ENCODE measurements at regions not wholly inside any gene's neighbourhood (a gene's known extent, or its start where the extent isn't known, plus 50 kb on each side); places are given as distances from the start of the nearest gene placed in this dataset.
A peak's percentile ranks its signal among the peaks of the same experiment; 100 is the strongest.
"Not testable (repeated sequence)": the region's sequence is repeated elsewhere in the genome, so short reads cannot be mapped to it uniquely, and the experiment has no call there.

GRCh38 chr17:77615703-77616253 lies 342.7 kb upstream of the TNRC6C start:
- H3K27me3 ChIP-seq (replicated peaks; ENCODE audit: control insufficient read depth, insufficient read depth, low read length), result peaks cover 3% of the 10 kb centered on the region

GRCh38 chr17:77616254-77616731 lies 342.2 kb upstream of the TNRC6C start:
- peaks cover 3% of the 10 kb centered on the region for H3K9me3 ChIP-seq (ENCODE audit: control insufficient read depth, low read length)
- no peaks in the 10 kb centered on the region for H3K36me3 ChIP-seq (ENCODE audit: control insufficient read depth, insufficient read depth, low read length, severe bottlenecking)
- no peak for DNase-seq (ENCODE audit: low read depth)
- H3K4me1 ChIP-seq (ENCODE audit: control insufficient read depth, insufficient read depth, low read length), result peaks cover 30% of the 10 kb centered on the region
- peaks cover 3% of the 10 kb centered on the region for H3K27me3 ChIP-seq (replicated peaks; ENCODE audit: control insufficient read depth, insufficient read depth, low read length)
- no peak overlapping the region for H3K9ac ChIP-seq (ENCODE audit: low read length)
- H3K4me3 ChIP-seq (ENCODE audit: low read length), result no peak overlapping the region

More at GRCh38 chr17:77615703-77616253, 342.7 kb upstream of the TNRC6C start:
- peak; percentile 15 for DNase-seq (ENCODE audit: low read depth)
- Histone ChIP-seq H3K4me1 (ENCODE audit: control insufficient read depth, insufficient read depth, low read length) (peaks cover 35% of the 10 kb centered on the region), H3K4me3 (ENCODE audit: low read length) (no peak overlapping the region), H3K9ac (ENCODE audit: low read length) (peak overlapping the region; percentile 41), H3K9me3 (ENCODE audit: control insufficient read depth, low read length) (peaks cover 3% of the 10 kb centered on the region), H3K36me3 (ENCODE audit: control insufficient read depth, insufficient read depth, low read length, severe bottlenecking) (no peaks in the 10 kb centered on the region)

DNA sequence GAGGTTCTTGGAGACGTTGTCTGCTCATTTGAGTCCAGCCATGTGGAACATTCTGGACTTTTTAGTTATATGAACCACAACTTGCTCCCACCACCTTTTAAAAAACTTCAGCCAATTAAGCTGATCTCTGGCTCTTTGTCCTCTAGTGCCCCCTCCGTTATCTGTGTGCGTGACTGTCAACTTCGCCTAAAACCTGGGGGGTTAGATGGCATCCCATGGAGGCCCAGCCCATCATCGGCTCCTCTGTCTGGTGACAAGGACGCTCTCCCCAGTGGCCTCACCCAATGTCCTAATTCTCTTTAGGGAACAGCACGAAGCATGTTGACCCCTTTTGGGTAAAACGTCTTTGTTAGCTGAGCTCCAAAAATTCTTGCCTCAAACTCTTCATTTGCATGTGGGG lies 341.0 kb upstream of the TNRC6C start:
- H3K9ac ChIP-seq (ENCODE audit: low read length), result no peak overlapping the region
- no peaks in the 10 kb centered on the region for H3K36me3 ChIP-seq (ENCODE audit: control insufficient read depth, insufficient read depth, low read length, severe bottlenecking)
- peaks cover 3% of the 10 kb centered on the region for H3K9me3 ChIP-seq (ENCODE audit: control insufficient read depth, low read length)
- peaks cover 3% of the 10 kb centered on the region for H3K27me3 ChIP-seq (replicated peaks; ENCODE audit: control insufficient read depth, insufficient read depth, low read length)
- DNase-seq (ENCODE audit: low read depth), result no peak
- no peak overlapping the region for H3K4me3 ChIP-seq (ENCODE audit: low read length)
- H3K4me1 ChIP-seq (ENCODE audit: control insufficient read depth, insufficient read depth, low read length), result peaks cover 26% of the 10 kb centered on the region

- DNase-seq (ENCODE audit: low read depth), result no peak
- H3K4me1 ChIP-seq (ENCODE audit: control insufficient read depth, insufficient read depth, low read length), result peaks cover 20% of the 10 kb centered on the region
- H3K27me3 ChIP-seq (replicated peaks; ENCODE audit: control insufficient read depth, insufficient read depth, low read length), result peaks cover 3% of the 10 kb centered on the region
- H3K9ac ChIP-seq (ENCODE audit: low read length), result no peak overlapping the region
- H3K9me3 ChIP-seq (ENCODE audit: control insufficient read depth, low read length), result peaks cover 3% of the 10 kb centered on the region
- no peak overlapping the region for H3K4me3 ChIP-seq (ENCODE audit: low read length)
- no peaks in the 10 kb centered on the region for H3K36me3 ChIP-seq (ENCODE audit: control insufficient read depth, insufficient read depth, low read length, severe bottlenecking)
These were observed 340.3 kb upstream of the TNRC6C start for GRCh38 chr17:77618173-77618572.

GRCh38 chr17:77618731-77619130 lies 339.8 kb upstream of the TNRC6C start:
- DNase-seq (ENCODE audit: low read depth), result no peak
- H3K9ac ChIP-seq (ENCODE audit: low read length), result no peak overlapping the region
- peaks cover 3% of the 10 kb centered on the region for H3K9me3 ChIP-seq (ENCODE audit: control insufficient read depth, low read length)
- H3K27me3 ChIP-seq (replicated peaks; ENCODE audit: control insufficient read depth, insufficient read depth, low read length), result peaks cover 3% of the 10 kb centered on the region
- no peak overlapping the region for H3K4me3 ChIP-seq (ENCODE audit: low read length)
- peaks cover 14% of the 10 kb centered on the region for H3K4me1 ChIP-seq (ENCODE audit: control insufficient read depth, insufficient read depth, low read length)
- no peaks in the 10 kb centered on the region for H3K36me3 ChIP-seq (ENCODE audit: control insufficient read depth, insufficient read depth, low read length, severe bottlenecking)

DNA sequence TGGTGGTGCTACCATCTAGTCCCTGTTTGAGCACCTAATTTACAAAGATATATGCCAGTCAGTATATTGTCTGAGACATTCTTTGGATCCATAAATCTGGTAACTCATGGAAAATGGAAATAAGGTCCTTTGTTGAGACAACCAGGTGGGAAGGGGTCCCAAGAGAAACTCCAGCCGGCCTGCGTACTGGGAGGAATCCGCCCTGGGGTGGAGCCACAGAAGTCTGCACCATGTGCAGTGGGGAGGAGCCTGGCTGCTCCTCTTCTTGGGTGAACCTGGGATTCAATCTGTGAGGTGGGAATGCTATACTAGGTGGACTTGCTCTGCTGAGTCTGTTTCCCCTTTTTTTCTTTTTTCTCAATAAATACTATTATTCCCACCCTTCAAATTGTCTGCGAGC lies 339.2 kb upstream of the TNRC6C start:
- H3K4me3 ChIP-seq (ENCODE audit: low read length), result no peak overlapping the region
- DNase-seq (ENCODE audit: low read depth), result no peak

GRCh38 chr17:77619851-77620250 lies 338.7 kb upstream of the TNRC6C start:
- H3K4me1 ChIP-seq (ENCODE audit: control insufficient read depth, insufficient read depth, low read length), result peaks cover 13% of the 10 kb centered on the region
- peak; percentile 40 for DNase-seq (ENCODE audit: low read depth)

More for the DNA sequence above, 339.2 kb upstream of the TNRC6C start:
- peaks cover 13% of the 10 kb centered on the region for H3K4me1 ChIP-seq (ENCODE audit: control insufficient read depth, insufficient read depth, low read length)
- peaks cover 3% of the 10 kb centered on the region for H3K9me3 ChIP-seq (ENCODE audit: control insufficient read depth, low read length)
- H3K36me3 ChIP-seq (ENCODE audit: control insufficient read depth, insufficient read depth, low read length, severe bottlenecking), result no peaks in the 10 kb centered on the region
- no peak overlapping the region for H3K9ac ChIP-seq (ENCODE audit: low read length)
- H3K27me3 ChIP-seq (replicated peaks; ENCODE audit: control insufficient read depth, insufficient read depth, low read length), result peaks cover 3% of the 10 kb centered on the region

GRCh38 chr17:77620282-77620681 lies 338.2 kb upstream of the TNRC6C start:
- DNase-seq (ENCODE audit: low read depth), result no peak

More at GRCh38 chr17:77619851-77620250, 338.7 kb upstream of the TNRC6C start:
- Histone ChIP-seq H3K9ac (ENCODE audit: low read length) (no peak overlapping the region), H3K4me3 (ENCODE audit: low read length) (no peak overlapping the region), H3K36me3 (ENCODE audit: control insufficient read depth, insufficient read depth, low read length, severe bottlenecking) (no peaks in the 10 kb centered on the region), H3K27me3 (replicated peaks; ENCODE audit: control insufficient read depth, insufficient read depth, low read length) (peaks cover 3% of the 10 kb centered on the region), H3K9me3 (ENCODE audit: control insufficient read depth, low read length) (peaks cover 3% of the 10 kb centered on the region)

DNA sequence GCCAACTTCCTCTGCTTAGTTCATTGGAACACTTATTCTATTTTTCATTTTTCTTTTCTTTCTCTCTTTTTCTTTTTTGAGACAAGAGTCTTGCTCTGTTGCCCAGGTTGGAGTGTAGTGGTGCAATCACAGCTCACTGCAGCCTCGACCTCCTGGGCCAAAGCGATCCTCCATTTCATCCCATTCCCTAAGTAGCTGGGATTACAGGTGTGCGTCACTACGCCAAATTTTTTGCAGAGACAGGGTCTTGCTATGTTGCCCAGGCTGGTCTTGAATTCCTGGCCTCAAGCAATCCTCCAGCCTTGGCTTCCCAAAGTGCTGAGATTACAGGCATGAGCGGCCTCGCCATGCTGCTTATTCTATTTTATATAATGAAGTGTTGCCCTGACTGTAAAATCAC lies 336.4 kb upstream of the TNRC6C start:
- H3K4me3 ChIP-seq (ENCODE audit: low read length); DNase-seq (ENCODE audit: low read depth); H3K4me1 ChIP-seq (ENCODE audit: control insufficient read depth, insufficient read depth, low read length); H3K27me3 ChIP-seq (replicated peaks; ENCODE audit: control insufficient read depth, insufficient read depth, low read length); H3K9ac ChIP-seq (ENCODE audit: low read length); H3K36me3 ChIP-seq (ENCODE audit: control insufficient read depth, insufficient read depth, low read length, severe bottlenecking): not testable (repeated sequence)
- peaks cover 13% of the 10 kb centered on the region for H3K9me3 ChIP-seq (ENCODE audit: control insufficient read depth, low read length)

More at GRCh38 chr17:77620282-77620681, 338.2 kb upstream of the TNRC6C start:
- Histone ChIP-seq H3K27me3 (replicated peaks; ENCODE audit: control insufficient read depth, insufficient read depth, low read length) (peaks cover 3% of the 10 kb centered on the region), H3K4me1 (ENCODE audit: control insufficient read depth, insufficient read depth, low read length) (peaks cover 12% of the 10 kb centered on the region), H3K4me3 (ENCODE audit: low read length) (no peak overlapping the region), H3K9me3 (ENCODE audit: control insufficient read depth, low read length) (peaks cover 3% of the 10 kb centered on the region), H3K9ac (ENCODE audit: low read length) (no peak overlapping the region), H3K36me3 (ENCODE audit: control insufficient read depth, insufficient read depth, low read length, severe bottlenecking) (no peaks in the 10 kb centered on the region)

- no peak overlapping the region for H3K4me3 ChIP-seq (ENCODE audit: low read length)
- DNase-seq (ENCODE audit: low read depth), result no peak
- H3K9me3 ChIP-seq (ENCODE audit: control insufficient read depth, low read length), result peaks cover 19% of the 10 kb centered on the region
- no peak overlapping the region for H3K9ac ChIP-seq (ENCODE audit: low read length)
- peaks cover 3% of the 10 kb centered on the region for H3K27me3 ChIP-seq (replicated peaks; ENCODE audit: control insufficient read depth, insufficient read depth, low read length)
- H3K4me1 ChIP-seq (ENCODE audit: control insufficient read depth, insufficient read depth, low read length), result no peaks in the 10 kb centered on the region
- no peaks in the 10 kb centered on the region for H3K36me3 ChIP-seq (ENCODE audit: control insufficient read depth, insufficient read depth, low read length, severe bottlenecking)
These were observed 335.9 kb upstream of the TNRC6C start for GRCh38 chr17:77622647-77623046.

DNA sequence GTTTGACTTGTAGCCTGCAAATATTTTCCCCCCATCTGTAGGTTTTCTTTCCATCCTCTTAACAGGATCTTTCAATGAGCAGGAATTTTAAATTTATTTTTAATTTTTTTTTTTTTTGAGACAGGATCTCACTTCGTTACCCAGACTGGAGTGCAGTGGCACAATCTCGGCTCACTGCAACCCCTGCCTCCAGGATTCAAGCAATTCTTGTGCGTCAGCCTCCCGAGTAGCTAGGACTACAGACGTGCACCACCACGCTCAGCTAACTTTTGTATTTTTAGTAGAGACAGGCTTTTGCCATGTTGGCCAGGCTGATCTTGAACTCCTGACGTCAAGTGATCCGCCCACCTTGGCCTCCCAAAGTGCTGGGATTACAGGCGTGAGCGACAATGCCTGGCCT lies 335.2 kb upstream of the TNRC6C start:
- H3K9ac ChIP-seq (ENCODE audit: low read length); H3K36me3 ChIP-seq (ENCODE audit: control insufficient read depth, insufficient read depth, low read length, severe bottlenecking); H3K4me3 ChIP-seq (ENCODE audit: low read length); H3K27me3 ChIP-seq (replicated peaks; ENCODE audit: control insufficient read depth, insufficient read depth, low read length); DNase-seq (ENCODE audit: low read depth); H3K4me1 ChIP-seq (ENCODE audit: control insufficient read depth, insufficient read depth, low read length): not testable (repeated sequence)
- H3K9me3 ChIP-seq (ENCODE audit: control insufficient read depth, low read length), result peaks cover 22% of the 10 kb centered on the region

DNA sequence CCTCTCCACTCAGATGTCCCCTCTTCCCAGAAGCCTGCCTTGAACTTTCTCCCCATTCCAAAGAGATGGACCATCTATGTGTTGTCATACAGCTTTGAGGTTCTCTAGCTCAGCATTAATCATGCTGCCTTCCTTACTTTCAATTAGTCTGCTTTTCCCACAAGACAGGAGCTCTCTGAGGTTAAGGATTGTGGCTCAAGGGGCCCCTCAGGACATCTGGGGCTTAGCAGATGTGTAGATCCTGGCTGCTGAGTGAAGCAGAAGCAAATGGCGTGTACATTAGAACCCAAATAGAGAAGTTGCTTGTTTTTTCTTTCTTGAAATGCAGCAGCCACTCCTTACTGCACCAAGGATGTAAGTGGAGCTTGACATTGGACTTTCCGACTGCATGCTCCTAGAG lies 330.5 kb upstream of the TNRC6C start:
- peaks cover 19% of the 10 kb centered on the region for H3K27me3 ChIP-seq (replicated peaks; ENCODE audit: control insufficient read depth, insufficient read depth, low read length)
- H3K9me3 ChIP-seq (ENCODE audit: control insufficient read depth, low read length), result peaks cover 19% of the 10 kb centered on the region
- no peaks in the 10 kb centered on the region for H3K36me3 ChIP-seq (ENCODE audit: control insufficient read depth, insufficient read depth, low read length, severe bottlenecking)
- no peak overlapping the region for H3K4me3 ChIP-seq (ENCODE audit: low read length)
- no peak overlapping the region for H3K9ac ChIP-seq (ENCODE audit: low read length)
- no peak for DNase-seq (ENCODE audit: low read depth)
- no peaks in the 10 kb centered on the region for H3K4me1 ChIP-seq (ENCODE audit: control insufficient read depth, insufficient read depth, low read length)

Measured in adipocyte (in vitro differentiated cells).